ENCODE measurements at regions not wholly inside any gene's neighbourhood (a gene's known extent, or its start where the extent isn't known, plus 50 kb on each side); places are given as distances from the start of the nearest gene placed in this dataset.
"Not testable (repeated sequence)": the region's sequence is repeated elsewhere in the genome, so short reads cannot be mapped to it uniquely, and the experiment has no call there.

GRCh38 chr4:112708772-112709171 lies 71.8 kb downstream of the LARP7 start:
- TF ChIP-seq CTCF (IDR thresholded peaks at IDR 0.05; ENCODE audit: low read depth, low read length) = no peak
- no peak overlapping the region for H3K4me3 ChIP-seq
- no peak overlapping the region for H3K27ac ChIP-seq
- peaks cover 4% of the 10 kb centered on the region for H3K27me3 ChIP-seq
- no peaks in the 10 kb centered on the region for H3K9me3 ChIP-seq (ENCODE audit: low read depth)
- H3K4me1 ChIP-seq (ENCODE audit: low read depth) = peaks cover 10% of the 10 kb centered on the region
- H3K36me3 ChIP-seq = no peaks in the 10 kb centered on the region
- no peak for DNase-seq (ENCODE audit: low read depth in 1 of 2, low spot score in 1 of 2)

GRCh38 chr4:112714922-112715901 lies 78.3 kb downstream of the LARP7 start:
- no peak for TF ChIP-seq CTCF (IDR thresholded peaks at IDR 0.05; ENCODE audit: low read depth, low read length)
- H3K4me3 ChIP-seq = no peak overlapping the region
- no peaks in the 10 kb centered on the region for H3K9me3 ChIP-seq (ENCODE audit: low read depth)
- DNase-seq (ENCODE audit: low read depth in 1 of 2, low spot score in 1 of 2) = no peak
- peak overlapping the region; percentile 4 for H3K27ac ChIP-seq
- no peaks in the 10 kb centered on the region for H3K4me1 ChIP-seq (ENCODE audit: low read depth)
- no peaks in the 10 kb centered on the region for H3K27me3 ChIP-seq
- H3K36me3 ChIP-seq = no peaks in the 10 kb centered on the region

GRCh38 chr4:112717856-112718255 lies 80.9 kb downstream of the LARP7 start:
- Histone ChIP-seq H3K27ac (no peak overlapping the region), H3K36me3 (no peaks in the 10 kb centered on the region), H3K4me1 (ENCODE audit: low read depth) (no peaks in the 10 kb centered on the region), H3K4me3 (no peak overlapping the region), H3K9me3 (ENCODE audit: low read depth) (no peaks in the 10 kb centered on the region), H3K27me3 (no peaks in the 10 kb centered on the region)
- no peak for TF ChIP-seq CTCF (IDR thresholded peaks at IDR 0.05; ENCODE audit: low read depth, low read length)
- no peak for DNase-seq (ENCODE audit: low read depth in 1 of 2, low spot score in 1 of 2)

GRCh38 chr4:112721627-112722026 lies 84.7 kb downstream of the LARP7 start:
- Histone ChIP-seq H3K4me1 (ENCODE audit: low read depth) (no peaks in the 10 kb centered on the region), H3K27me3 (no peaks in the 10 kb centered on the region), H3K36me3 (no peaks in the 10 kb centered on the region), H3K4me3 (no peak overlapping the region), H3K27ac (no peak overlapping the region), H3K9me3 (ENCODE audit: low read depth) (no peaks in the 10 kb centered on the region)
- no peak for TF ChIP-seq CTCF (IDR thresholded peaks at IDR 0.05; ENCODE audit: low read depth, low read length)
- DNase-seq (ENCODE audit: low read depth in 1 of 2, low spot score in 1 of 2) = no peak

- Histone ChIP-seq H3K9me3 (ENCODE audit: low read depth) (no peaks in the 10 kb centered on the region), H3K36me3 (no peaks in the 10 kb centered on the region), H3K27ac (no peak overlapping the region), H3K27me3 (no peaks in the 10 kb centered on the region), H3K4me3 (no peak overlapping the region), H3K4me1 (ENCODE audit: low read depth) (no peaks in the 10 kb centered on the region)
- no peak for DNase-seq (ENCODE audit: low read depth in 1 of 2, low spot score in 1 of 2)
- TF ChIP-seq CTCF (IDR thresholded peaks at IDR 0.05; ENCODE audit: low read depth, low read length) = no peak
Measured at GRCh38 chr4:112726041-112726440, 89.1 kb downstream of the LARP7 start.

- not testable (repeated sequence) for DNase-seq (ENCODE audit: low read depth in 1 of 2, low spot score in 1 of 2); H3K4me3 ChIP-seq; H3K27ac ChIP-seq; H3K9me3 ChIP-seq (ENCODE audit: low read depth); H3K36me3 ChIP-seq; H3K27me3 ChIP-seq; H3K4me1 ChIP-seq (ENCODE audit: low read depth)
Measured at GRCh38 chr4:112727728-112728127, 90.8 kb downstream of the LARP7 start.

Measured in cardiac muscle cell (in vitro differentiated cells and primary cell).